OCI-LY7 (cell line): ENCODE measurements at regions not wholly inside any gene's neighbourhood (a gene's known extent, or its start where the extent isn't known, plus 50 kb on each side); places are given as distances from the start of the nearest gene placed in this dataset.

Source experiments
- BruUV-seq: library from RNA; stranded (reverse); fragments of 400-500 nt; replicated peaks from 2 replicates; lab custom pipeline; 2021; lab: Mats Ljungman, UMichigan
- CTCF ChIA-PET: fragments of 300-600 bp; sonication (Branson Sonifier 250); formaldehyde crosslinking; loops from one replicate; lab custom pipeline; 2022; ENCODE audit warnings: antibody characterized with exemption; ENCODE audit not compliant: unreplicated experiment; lab: Charles Lee
- POLR2A ChIA-PET: fragments of 300-600 bp; sonication (Branson Sonifier 250); formaldehyde crosslinking; loops from one replicate; lab custom pipeline; 2022; ENCODE audit warnings: antibody characterized with exemption; lab: Charles Lee
- DNase-seq: peaks from one replicate; pipeline ENCODE4 v3.0.0-alpha.2; 2015; ENCODE audit warnings: low spot score
- H2AFZ ChIP-seq: fragments of 200-600 bp; sonication (generic), shearing (Covaris generic); 2 replicates; pipeline ENCODE4 v1.6.1; 2014; ENCODE audit warnings: mild to moderate bottlenecking, antibody characterized with exemption, low read length, moderate library complexity
- H3K27ac ChIP-seq: fragments of 200-600 bp; sonication (generic); 2 replicates; pipeline ENCODE4 v1.5.1; 2014; ENCODE audit warnings: mixed run types, low read depth, mild to moderate bottlenecking, moderate library complexity, low read length, inconsistent platforms; ENCODE audit not compliant: poor library complexity, severe bottlenecking
- H3K36me3 ChIP-seq: fragments of 200-600 bp; sonication (generic); 2 replicates; pipeline ENCODE4 v1.6.1; 2014; ENCODE audit warnings: mild to moderate bottlenecking, antibody characterized with exemption, low read length, moderate library complexity, mixed read lengths; ENCODE audit not compliant: insufficient read depth
- H3K4me1 ChIP-seq: fragments of 200-600 bp; sonication (generic); 2 replicates; pipeline ENCODE4 v1.5.1; 2014; ENCODE audit warnings: mild to moderate bottlenecking, low read length; ENCODE audit not compliant: insufficient read depth, poor library complexity, severe bottlenecking
- H3K4me2 ChIP-seq: fragments of 200-600 bp; sonication (generic); 2 replicates; pipeline ENCODE4 v1.6.1; 2014; ENCODE audit warnings: mild to moderate bottlenecking, low read length
- H3K4me3 ChIP-seq: fragments of 200-600 bp; sonication (generic); 2 replicates; pipeline ENCODE4 v1.5.1; 2014; ENCODE audit warnings: mild to moderate bottlenecking, low read depth, low read length; ENCODE audit not compliant: poor library complexity, severe bottlenecking
- H3K79me2 ChIP-seq: fragments of 200-600 bp; sonication (generic); 2 replicates; pipeline ENCODE4 v1.6.1; 2016; ENCODE audit warnings: low read depth, mild to moderate bottlenecking, low read length, moderate library complexity, mixed read lengths; ENCODE audit not compliant: insufficient read depth
- H3K9me2 ChIP-seq: fragments of 200-600 bp; sonication (generic); 2 replicates; pipeline ENCODE4 v1.6.1; 2016; ENCODE audit warnings: mild to moderate bottlenecking, low read length, mixed read lengths; ENCODE audit not compliant: insufficient read depth
- H3K9me3 ChIP-seq: fragments of 200-600 bp; sonication (generic); 2 replicates; pipeline ENCODE4 v1.6.1; 2014; ENCODE audit warnings: mild to moderate bottlenecking, mixed run types, low read length, mixed read lengths
- H4K20me1 ChIP-seq: fragments of 200-600 bp; sonication (generic); 2 replicates; pipeline ENCODE4 v1.6.1; 2014; ENCODE audit warnings: mild to moderate bottlenecking, antibody characterized with exemption, low read length, moderate library complexity, mixed read lengths; ENCODE audit not compliant: insufficient read depth
- CTCF ChIP-seq: fragments of 200-600 bp; sonication (generic); conservative IDR thresholded peaks from 2 replicates; pipeline ENCODE4 v1.5.1; 2014; ENCODE audit warnings: mild to moderate bottlenecking, antibody characterized with exemption, low read length, moderate library complexity, mixed read lengths
- EZH2phosphoT487 ChIP-seq: fragments of 200-600 bp; sonication (generic); IDR thresholded peaks from 2 replicates; pipeline ENCODE4 v1.6.1; 2018; ENCODE audit warnings: low read depth, borderline replicate concordance, mild to moderate bottlenecking, mixed run types, antibody characterized with exemption, low read length, moderate library complexity, mixed read lengths
- intact Hi-C: fragments of 100-400 bp; cut with micrococcal nuclease; formaldehyde crosslinking; loops from one replicate; pipeline ENCODE4 v1.10.0; 2022; ENCODE audit not compliant: unreplicated experiment

GRCh38 chr2:52929412-52929811 is 838.2 kb upstream of the CHAC2 start:
- no peaks in the 10 kb centered on the region for H3K9me3 ChIP-seq
- H3K79me2 ChIP-seq = no peaks in the 10 kb centered on the region
- H3K4me2 ChIP-seq = no peak overlapping the region
- no peak overlapping the region for H2AFZ ChIP-seq
- H3K27ac ChIP-seq = no peak overlapping the region
- ChIA-PET CTCF (no interaction called here), POLR2A (no interaction called here)
- intact Hi-C loops = no loop called here
- no peaks in the 10 kb centered on the region for H3K9me2 ChIP-seq
- no peak overlapping the region for H3K4me3 ChIP-seq
- H3K36me3 ChIP-seq = no peaks in the 10 kb centered on the region
- H3K4me1 ChIP-seq = no peaks in the 10 kb centered on the region
- TF ChIP-seq EZH2phosphoT487 = no peak
- TF ChIP-seq CTCF = no peak
- BruUV-seq = no TSS peak
- no peak for DNase-seq
- H4K20me1 ChIP-seq = no peaks in the 10 kb centered on the region

- Histone ChIP-seq H3K79me2 (no peaks in the 10 kb centered on the region), H3K9me3 (no peaks in the 10 kb centered on the region), H3K4me2 (no peak overlapping the region), H3K4me1 (no peaks in the 10 kb centered on the region), H4K20me1 (no peaks in the 10 kb centered on the region), H3K36me3 (no peaks in the 10 kb centered on the region), H3K27ac (no peak overlapping the region), H3K9me2 (no peaks in the 10 kb centered on the region), H2AFZ (no peak overlapping the region), H3K4me3 (no peak overlapping the region)
- CTCF ChIA-PET = no interaction called here
- TF ChIP-seq CTCF (no peak), EZH2phosphoT487 (no peak)
- intact Hi-C loops = no loop called here
- POLR2A ChIA-PET = no interaction called here
- no peak for DNase-seq
- no TSS peak for BruUV-seq
Observed at GRCh38 chr2:52919673-52920072, 847.9 kb upstream of the CHAC2 start.

GRCh38 chr2:52918551-52918950 is 849.1 kb upstream of the CHAC2 start:
- intact Hi-C loops = no loop called here
- BruUV-seq = no TSS peak
- no peak overlapping the region for H2AFZ ChIP-seq
- H3K79me2 ChIP-seq = no peaks in the 10 kb centered on the region
- no peak for DNase-seq
- no peak overlapping the region for H3K4me3 ChIP-seq
- ChIA-PET CTCF (no interaction called here), POLR2A (no interaction called here)
- TF ChIP-seq EZH2phosphoT487 (no peak), CTCF (no peak)
- H3K9me2 ChIP-seq = no peaks in the 10 kb centered on the region
- H4K20me1 ChIP-seq = no peaks in the 10 kb centered on the region
- no peak overlapping the region for H3K4me2 ChIP-seq
- H3K27ac ChIP-seq = no peak overlapping the region
- no peaks in the 10 kb centered on the region for H3K9me3 ChIP-seq
- no peaks in the 10 kb centered on the region for H3K36me3 ChIP-seq
- H3K4me1 ChIP-seq = no peaks in the 10 kb centered on the region
